GM21367 (cell line): ENCODE measurements at regions not wholly inside any gene's neighbourhood (a gene's known extent, or its start where the extent isn't known, plus 50 kb on each side); places are given as distances from the start of the nearest gene placed in this dataset.

ENCODE experiments used
- ATAC-seq: cut with Tn5 transposase; IDR thresholded peaks from one replicate; pipeline ENCODE4 v1.9.1; 2021; ENCODE audit not compliant: unreplicated experiment

- no peak for ATAC-seq
Observed at GRCh38 chr9:7961076-7961475, 161.5 kb upstream of the DMAC1 start.

GRCh38 chr9:7960320-7961050 lies 160.9 kb upstream of the DMAC1 start:
- no peak for ATAC-seq

GRCh38 chr9:7957803-7958202 lies 158.2 kb upstream of the DMAC1 start:
- no peak for ATAC-seq

- ATAC-seq: no peak
Observed at GRCh38 chr9:7947577-7947976, 148.0 kb upstream of the DMAC1 start.

- no peak for ATAC-seq
Observed at GRCh38 chr9:7946458-7946857, 146.9 kb upstream of the DMAC1 start.

GRCh38 chr9:7944572-7944971 lies 145.0 kb upstream of the DMAC1 start:
- ATAC-seq: no peak

GRCh38 chr9:7937761-7938491 lies 138.3 kb upstream of the DMAC1 start:
- no peak for ATAC-seq

- no peak for ATAC-seq
Observed at GRCh38 chr9:7936996-7937395, 137.4 kb upstream of the DMAC1 start.

GRCh38 chr9:7936163-7936562 lies 136.6 kb upstream of the DMAC1 start:
- peak; percentile 5 for ATAC-seq

- peak; percentile 83 for ATAC-seq
Observed at GRCh38 chr9:7935681-7936080, 136.1 kb upstream of the DMAC1 start.

GRCh38 chr9:7932767-7933166 lies 133.2 kb upstream of the DMAC1 start:
- no peak for ATAC-seq

- no peak for ATAC-seq
Observed at GRCh38 chr9:7930613-7931012, 131.0 kb upstream of the DMAC1 start.

GRCh38 chr9:7921545-7922197 lies 122.1 kb upstream of the DMAC1 start:
- no peak for ATAC-seq

- ATAC-seq: no peak
Observed at GRCh38 chr9:7912037-7912535, 112.5 kb upstream of the DMAC1 start.

- ATAC-seq: no peak
Observed at GRCh38 chr9:7910426-7911020, 110.9 kb upstream of the DMAC1 start.

- ATAC-seq: no peak
Observed at GRCh38 chr9:7909537-7909936, 110.0 kb upstream of the DMAC1 start.

- ATAC-seq: no peak
Observed at GRCh38 chr9:7907551-7908337, 108.2 kb upstream of the DMAC1 start.

- no peak for ATAC-seq
Observed at GRCh38 chr9:7906783-7907550, 107.4 kb upstream of the DMAC1 start.

- ATAC-seq: no peak
Observed at GRCh38 chr9:7901621-7902020, 102.0 kb upstream of the DMAC1 start.

GRCh38 chr9:7900541-7900940 lies 101.0 kb upstream of the DMAC1 start:
- ATAC-seq: no peak
